ENCODE measurements at regions not wholly inside any gene's neighbourhood (a gene's known extent, or its start where the extent isn't known, plus 50 kb on each side); places are given as distances from the start of the nearest gene placed in this dataset.

DNA sequence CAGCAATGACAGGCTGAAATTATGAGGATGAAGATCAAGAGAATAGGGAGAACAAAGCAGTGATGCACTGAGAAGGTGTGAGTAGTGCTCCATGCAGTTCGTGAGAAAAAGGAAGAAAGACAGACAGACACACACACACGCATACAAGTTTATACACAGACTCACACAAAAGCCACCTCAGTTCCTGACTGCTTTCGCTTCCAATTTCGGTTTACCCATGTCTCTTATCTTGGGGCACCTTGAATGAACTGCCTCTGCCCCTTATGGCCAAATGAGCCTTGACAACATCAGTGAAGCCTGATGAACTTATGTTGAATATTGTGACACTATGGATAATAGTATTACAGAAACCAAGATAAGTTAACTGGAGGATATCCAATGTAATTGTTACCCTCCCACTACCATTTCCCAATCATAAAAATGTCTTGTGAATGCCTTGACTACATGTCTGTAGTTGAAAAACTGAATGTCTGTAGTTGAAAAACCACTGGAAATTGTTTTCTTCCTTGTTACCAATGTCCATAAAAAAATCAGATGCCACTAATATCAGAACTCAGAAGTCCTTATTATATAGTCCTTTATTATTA, 380.4 kb upstream of the DDHD1 start:
- intact Hi-C loops (cut with DNase I): no loop called here
- ATAC-seq (ENCODE audit: low FRiP score): no peak
- 69 to 70% methylated on average over 4 of the region's 4 CpGs for WGBS, 2 donors

GRCh38 chr14:53532853-53533252, 379.7 kb upstream of the DDHD1 start:
- DNase-seq (no peak), ATAC-seq (ENCODE audit: low FRiP score) (no peak)
- Histone ChIP-seq H3K9me3 (ENCODE audit: control insufficient read depth, low read length) (no peaks in the 10 kb centered on the region), H3K36me3 (ENCODE audit: control insufficient read depth in 1 of 2, insufficient read depth in 2 of 2, low read length in 1 of 2) (no peaks in the 10 kb centered on the region), H3K4me3 (ENCODE audit: low read length in 2 of 2) (no peak overlapping the region), H3K27me3 (ENCODE audit: control insufficient read depth in 1 of 2, insufficient read depth in 2 of 2, low read length in 1 of 2) (no peaks in the 10 kb centered on the region), H3K4me1 (ENCODE audit: control insufficient read depth in 1 of 2, insufficient read depth in 2 of 2, low read length in 2 of 2) (no peaks in the 10 kb centered on the region), H3K27ac (ENCODE audit: low read depth in 1 of 2, low read length in 2 of 2) (no peak overlapping the region)
- intact Hi-C loops (cut with DNase I): no loop called here
- 75 to 82% methylated on average over 6 of the region's 6 CpGs for WGBS, 2 donors

More for the DNA sequence above, 380.4 kb upstream of the DDHD1 start:
- H3K4me1 ChIP-seq (ENCODE audit: control insufficient read depth in 1 of 2, insufficient read depth in 2 of 2, low read length in 2 of 2): no peaks in the 10 kb centered on the region
- DNase-seq: no peak
- H3K27ac ChIP-seq (ENCODE audit: low read depth in 1 of 2, low read length in 2 of 2): no peak overlapping the region
- H3K27me3 ChIP-seq (ENCODE audit: control insufficient read depth in 1 of 2, insufficient read depth in 2 of 2, low read length in 1 of 2): no peaks in the 10 kb centered on the region
- no peaks in the 10 kb centered on the region for H3K36me3 ChIP-seq (ENCODE audit: control insufficient read depth in 1 of 2, insufficient read depth in 2 of 2, low read length in 1 of 2)
- H3K9me3 ChIP-seq (ENCODE audit: control insufficient read depth, low read length): no peaks in the 10 kb centered on the region
- no peak overlapping the region for H3K4me3 ChIP-seq (ENCODE audit: low read length in 2 of 2)

GRCh38 chr14:53531730-53532129, 378.6 kb upstream of the DDHD1 start:
- intact Hi-C loops (cut with DNase I): no loop called here
- DNase-seq: no peak

DNA sequence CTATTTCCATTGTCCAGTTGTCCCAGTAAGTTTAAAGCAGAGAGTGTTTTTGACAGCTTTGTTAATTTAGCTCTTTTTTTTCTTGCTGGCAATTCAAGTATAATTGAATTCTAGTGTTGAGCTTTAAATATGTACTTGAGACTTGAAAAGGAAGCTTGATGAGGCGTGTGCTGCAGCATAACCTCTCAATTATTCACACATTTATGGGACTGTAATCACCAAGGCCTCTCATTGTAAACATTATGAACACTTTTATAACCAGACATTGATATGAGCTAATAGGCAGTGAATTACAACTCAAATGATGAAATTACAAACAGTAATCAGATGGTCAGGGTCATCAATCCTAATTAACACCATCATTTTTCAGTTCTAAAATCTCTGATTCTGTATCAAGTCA, 378.0 kb upstream of the DDHD1 start:
- H3K36me3 ChIP-seq (ENCODE audit: control insufficient read depth in 1 of 2, insufficient read depth in 2 of 2, low read length in 1 of 2): no peaks in the 10 kb centered on the region
- H3K9me3 ChIP-seq (ENCODE audit: control insufficient read depth, low read length): peaks cover 3% of the 10 kb centered on the region
- intact Hi-C loops (cut with DNase I): no loop called here
- H3K27ac ChIP-seq (ENCODE audit: low read depth in 1 of 2, low read length in 2 of 2): no peak overlapping the region
- ATAC-seq (ENCODE audit: low FRiP score) (no peak), DNase-seq (no peak)
- no peak overlapping the region for H3K4me3 ChIP-seq (ENCODE audit: low read length in 2 of 2)
- H3K27me3 ChIP-seq (ENCODE audit: control insufficient read depth in 1 of 2, insufficient read depth in 2 of 2, low read length in 1 of 2): no peaks in the 10 kb centered on the region
- H3K4me1 ChIP-seq (ENCODE audit: control insufficient read depth in 1 of 2, insufficient read depth in 2 of 2, low read length in 2 of 2): no peaks in the 10 kb centered on the region
- 88 to 95% methylated on average over 1 of the region's 1 CpG for WGBS, 2 donors

More at GRCh38 chr14:53531730-53532129, 378.6 kb upstream of the DDHD1 start:
- no peaks in the 10 kb centered on the region for H3K4me1 ChIP-seq (ENCODE audit: control insufficient read depth in 1 of 2, insufficient read depth in 2 of 2, low read length in 2 of 2)
- no peak overlapping the region for H3K4me3 ChIP-seq (ENCODE audit: low read length in 2 of 2)
- WGBS, 2 donors: 56 to 66% methylated on average over 1 of the region's 1 CpG
- H3K27me3 ChIP-seq (ENCODE audit: control insufficient read depth in 1 of 2, insufficient read depth in 2 of 2, low read length in 1 of 2): no peaks in the 10 kb centered on the region
- H3K36me3 ChIP-seq (ENCODE audit: control insufficient read depth in 1 of 2, insufficient read depth in 2 of 2, low read length in 1 of 2): no peaks in the 10 kb centered on the region
- H3K27ac ChIP-seq (ENCODE audit: low read depth in 1 of 2, low read length in 2 of 2): no peak overlapping the region
- H3K9me3 ChIP-seq (ENCODE audit: control insufficient read depth, low read length): peaks cover 3% of the 10 kb centered on the region
- ATAC-seq (ENCODE audit: low FRiP score): no peak

- H3K36me3 ChIP-seq (ENCODE audit: control insufficient read depth in 1 of 2, insufficient read depth in 2 of 2, low read length in 1 of 2): no peaks in the 10 kb centered on the region
- DNase-seq: no peak
- 77 to 86% methylated on average over 3 of the region's 3 CpGs for WGBS, 2 donors
- no peak for ATAC-seq (ENCODE audit: low FRiP score)
- no peaks in the 10 kb centered on the region for H3K27me3 ChIP-seq (ENCODE audit: control insufficient read depth in 1 of 2, insufficient read depth in 2 of 2, low read length in 1 of 2)
- no peaks in the 10 kb centered on the region for H3K4me1 ChIP-seq (ENCODE audit: control insufficient read depth in 1 of 2, insufficient read depth in 2 of 2, low read length in 2 of 2)
- no peak overlapping the region for H3K27ac ChIP-seq (ENCODE audit: low read depth in 1 of 2, low read length in 2 of 2)
- H3K4me3 ChIP-seq (ENCODE audit: low read length in 2 of 2): no peak overlapping the region
- H3K9me3 ChIP-seq (ENCODE audit: control insufficient read depth, low read length): peaks cover 3% of the 10 kb centered on the region
- intact Hi-C loops (cut with DNase I): no loop called here
Observed at GRCh38 chr14:53529519-53529918, 376.4 kb upstream of the DDHD1 start.

- peaks cover 3% of the 10 kb centered on the region for H3K9me3 ChIP-seq (ENCODE audit: control insufficient read depth, low read length)
- no peak overlapping the region for H3K4me3 ChIP-seq (ENCODE audit: low read length in 2 of 2)
- no peak overlapping the region for H3K27ac ChIP-seq (ENCODE audit: low read depth in 1 of 2, low read length in 2 of 2)
- DNase-seq: no peak
- ATAC-seq (ENCODE audit: low FRiP score): no peak
- H3K27me3 ChIP-seq (ENCODE audit: control insufficient read depth in 1 of 2, insufficient read depth in 2 of 2, low read length in 1 of 2): no peaks in the 10 kb centered on the region
- H3K4me1 ChIP-seq (ENCODE audit: control insufficient read depth in 1 of 2, insufficient read depth in 2 of 2, low read length in 2 of 2): no peaks in the 10 kb centered on the region
- WGBS, 2 donors: 81 to 89% methylated on average over 2 of the region's 2 CpGs
- no peaks in the 10 kb centered on the region for H3K36me3 ChIP-seq (ENCODE audit: control insufficient read depth in 1 of 2, insufficient read depth in 2 of 2, low read length in 1 of 2)
- intact Hi-C loops (cut with DNase I): no loop called here
Observed at GRCh38 chr14:53528185-53528671, 375.1 kb upstream of the DDHD1 start.

GRCh38 chr14:53526200-53526599, 373.1 kb upstream of the DDHD1 start:
- DNase-seq (no peak), ATAC-seq (ENCODE audit: low FRiP score) (no peak)
- H3K4me3 ChIP-seq (ENCODE audit: low read length in 2 of 2): no peak overlapping the region
- H3K36me3 ChIP-seq (ENCODE audit: control insufficient read depth in 1 of 2, insufficient read depth in 2 of 2, low read length in 1 of 2): no peaks in the 10 kb centered on the region
- intact Hi-C loops (cut with DNase I): no loop called here
- no peaks in the 10 kb centered on the region for H3K27me3 ChIP-seq (ENCODE audit: control insufficient read depth in 1 of 2, insufficient read depth in 2 of 2, low read length in 1 of 2)
- no peak overlapping the region for H3K27ac ChIP-seq (ENCODE audit: low read depth in 1 of 2, low read length in 2 of 2)
- WGBS, 2 donors: 75 to 76% methylated on average over 3 of the region's 3 CpGs
- H3K9me3 ChIP-seq (ENCODE audit: control insufficient read depth, low read length): peaks cover 3% of the 10 kb centered on the region
- H3K4me1 ChIP-seq (ENCODE audit: control insufficient read depth in 1 of 2, insufficient read depth in 2 of 2, low read length in 2 of 2): no peaks in the 10 kb centered on the region

GRCh38 chr14:53525608-53526007, 372.5 kb upstream of the DDHD1 start:
- Histone ChIP-seq H3K4me1 (ENCODE audit: control insufficient read depth in 1 of 2, insufficient read depth in 2 of 2, low read length in 2 of 2) (no peaks in the 10 kb centered on the region), H3K9me3 (ENCODE audit: control insufficient read depth, low read length) (peaks cover 3% of the 10 kb centered on the region), H3K27me3 (ENCODE audit: control insufficient read depth in 1 of 2, insufficient read depth in 2 of 2, low read length in 1 of 2) (no peaks in the 10 kb centered on the region), H3K36me3 (ENCODE audit: control insufficient read depth in 1 of 2, insufficient read depth in 2 of 2, low read length in 1 of 2) (no peaks in the 10 kb centered on the region), H3K27ac (ENCODE audit: low read depth in 1 of 2, low read length in 2 of 2) (no peak overlapping the region), H3K4me3 (ENCODE audit: low read length in 2 of 2) (no peak overlapping the region)
- DNase-seq (no peak), ATAC-seq (ENCODE audit: low FRiP score) (peak; percentile 59)
- intact Hi-C loops (cut with DNase I): no loop called here
- 83 to 89% methylated on average over 2 of the region's 2 CpGs for WGBS, 2 donors

GRCh38 chr14:53524391-53524790, 371.3 kb upstream of the DDHD1 start:
- no peaks in the 10 kb centered on the region for H3K27me3 ChIP-seq (ENCODE audit: control insufficient read depth in 1 of 2, insufficient read depth in 2 of 2, low read length in 1 of 2)
- no peak for DNase-seq
- peaks cover 3% of the 10 kb centered on the region for H3K9me3 ChIP-seq (ENCODE audit: control insufficient read depth, low read length)
- no peak overlapping the region for H3K27ac ChIP-seq (ENCODE audit: low read depth in 1 of 2, low read length in 2 of 2)
- WGBS, 2 donors: 81 to 86% methylated on average over 4 of the region's 4 CpGs
- H3K4me1 ChIP-seq (ENCODE audit: control insufficient read depth in 1 of 2, insufficient read depth in 2 of 2, low read length in 2 of 2): no peaks in the 10 kb centered on the region
- no peak overlapping the region for H3K4me3 ChIP-seq (ENCODE audit: low read length in 2 of 2)
- no peaks in the 10 kb centered on the region for H3K36me3 ChIP-seq (ENCODE audit: control insufficient read depth in 1 of 2, insufficient read depth in 2 of 2, low read length in 1 of 2)
- no peak for ATAC-seq (ENCODE audit: low FRiP score)
- intact Hi-C loops (cut with DNase I): no loop called here

All from aorta (tissue), 5 donors.